ENCODE measurements at regions not wholly inside any gene's neighbourhood (a gene's known extent, or its start where the extent isn't known, plus 50 kb on each side); places are given as distances from the start of the nearest gene placed in this dataset.

- no peak for DNase-seq
These were observed 150.5 kb upstream of the IQSEC1 start for GRCh38 chr3:13223574-13224237.

- no peak for DNase-seq
These were observed 149.8 kb upstream of the IQSEC1 start for GRCh38 chr3:13222891-13223573.

- DNase-seq: no peak
These were observed 148.9 kb upstream of the IQSEC1 start for GRCh38 chr3:13222131-13222530.

GRCh38 chr3:13221491-13222061, 148.3 kb upstream of the IQSEC1 start:
- DNase-seq: no peak

GRCh38 chr3:13220991-13221390, 147.8 kb upstream of the IQSEC1 start:
- no peak for DNase-seq

- DNase-seq: no peak
These were observed 146.7 kb upstream of the IQSEC1 start for GRCh38 chr3:13219902-13220296.

GRCh38 chr3:13219077-13219901, 146.1 kb upstream of the IQSEC1 start:
- DNase-seq: no peak

GRCh38 chr3:13218541-13218908, 145.3 kb upstream of the IQSEC1 start:
- DNase-seq: no peak

- no peak for DNase-seq
These were observed 144.7 kb upstream of the IQSEC1 start for GRCh38 chr3:13217736-13218540.

- no peak for DNase-seq
These were observed 144.0 kb upstream of the IQSEC1 start for GRCh38 chr3:13217253-13217652.

GRCh38 chr3:13215940-13216546, 142.8 kb upstream of the IQSEC1 start:
- no peak for DNase-seq

GRCh38 chr3:13214847-13215472, 141.7 kb upstream of the IQSEC1 start:
- no peak for DNase-seq

- no peak for DNase-seq
These were observed 140.9 kb upstream of the IQSEC1 start for GRCh38 chr3:13213911-13214846.

- DNase-seq: no peak
These were observed 140.3 kb upstream of the IQSEC1 start for GRCh38 chr3:13213490-13213889.

- DNase-seq: no peak
These were observed 138.5 kb upstream of the IQSEC1 start for GRCh38 chr3:13211605-13212210.

GRCh38 chr3:13210221-13210975, 137.2 kb upstream of the IQSEC1 start:
- DNase-seq: no peak

- DNase-seq: no peak
These were observed 136.4 kb upstream of the IQSEC1 start for GRCh38 chr3:13209634-13209997.

- DNase-seq: no peak
These were observed 135.7 kb upstream of the IQSEC1 start for GRCh38 chr3:13208706-13209633.
